Erythroblast (primary cell): ENCODE measurements at regions not wholly inside any gene's neighbourhood (a gene's known extent, or its start where the extent isn't known, plus 50 kb on each side); places are given as distances from the start of the nearest gene placed in this dataset.

Experiments
- GATA1 ChIP-seq: IDR thresholded peaks from 2 replicates; pipeline ENCODE4 v1.6.1; 2011; ENCODE audit warnings: low read depth, mild to moderate bottlenecking, control low read depth, low read length, moderate library complexity
- POLR2A ChIP-seq: IDR thresholded peaks from 2 replicates; pipeline ENCODE4 v1.6.1; 2011; ENCODE audit warnings: mild to moderate bottlenecking, low read length

DNA sequence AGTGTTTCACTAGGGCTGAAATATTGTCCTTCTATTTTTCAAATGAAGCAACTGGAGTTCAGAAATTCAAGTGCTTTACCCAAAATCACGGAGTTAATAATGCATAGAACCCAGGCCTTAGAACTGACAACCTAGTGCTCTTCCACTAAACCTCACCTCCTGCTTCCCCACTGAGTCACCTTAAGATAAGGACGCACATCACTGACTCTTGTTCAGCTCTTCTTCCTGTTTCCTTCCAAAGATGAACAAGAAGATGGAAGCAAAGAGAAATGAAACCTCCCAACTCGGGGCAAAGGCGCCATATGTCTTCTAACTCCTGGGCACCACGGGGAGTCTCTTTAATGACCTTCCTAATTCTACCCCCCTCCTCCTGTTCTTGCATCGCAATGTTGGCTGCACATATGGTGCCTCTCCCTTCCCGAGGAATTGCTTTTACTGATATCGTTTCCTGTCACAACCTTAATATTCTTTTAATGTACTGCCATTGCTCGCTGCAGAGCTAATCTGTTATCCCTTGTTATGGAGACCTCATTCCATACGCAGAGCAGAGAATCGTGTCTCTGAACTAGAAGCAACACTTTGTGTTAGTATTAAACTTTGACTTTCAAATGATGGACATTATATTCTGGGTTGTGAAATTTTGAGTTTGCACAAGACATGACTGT is 591.4 kb downstream of the TMEM114 start:
- TF ChIP-seq POLR2A = no peak
- no peak for TF ChIP-seq GATA1
